DOHH2 (cell line): ENCODE measurements at regions not wholly inside any gene's neighbourhood (a gene's known extent, or its start where the extent isn't known, plus 50 kb on each side); places are given as distances from the start of the nearest gene placed in this dataset.

Experiments used
- H3F3A ChIP-seq: fragments of 200-600 bp; sonication (generic), shearing (Covaris generic); 2 replicates; pipeline ENCODE4 v1.6.0; 2016; ENCODE audit warnings: antibody characterized with exemption, mild to moderate bottlenecking; ENCODE audit not compliant: control insufficient read depth, insufficient read depth
- H3K27ac ChIP-seq: fragments of 200-600 bp; sonication (generic); 2 replicates; pipeline ENCODE4 v1.5.1; 2014; ENCODE audit warnings: low read depth, mild to moderate bottlenecking, low read length, moderate library complexity
- H3K27me3 ChIP-seq: fragments of 200-600 bp; sonication (generic); 2 replicates; pipeline ENCODE4 v1.6.1; 2014; ENCODE audit warnings: mild to moderate bottlenecking, low read length, mixed read lengths; ENCODE audit not compliant: control insufficient read depth
- H3K36me3 ChIP-seq: fragments of 200-600 bp; sonication (generic); 2 replicates; pipeline ENCODE4 v1.6.1; 2014; ENCODE audit warnings: mild to moderate bottlenecking, low read length, moderate library complexity, mixed read lengths; ENCODE audit not compliant: control insufficient read depth
- H3K4me1 ChIP-seq: fragments of 200-600 bp; sonication (generic); 2 replicates; pipeline ENCODE4 v1.6.1; 2014; ENCODE audit warnings: mild to moderate bottlenecking, low read length, mixed read lengths; ENCODE audit not compliant: control insufficient read depth
- H3K4me2 ChIP-seq: fragments of 200-600 bp; sonication (generic); 2 replicates; pipeline ENCODE4 v1.6.0; 2014; ENCODE audit warnings: mild to moderate bottlenecking, low read length, moderate library complexity
- H3K4me3 ChIP-seq: fragments of 200-600 bp; sonication (generic); 2 replicates; pipeline ENCODE4 v1.5.1; 2014; ENCODE audit warnings: mild to moderate bottlenecking, low read length, mixed read lengths
- H3K79me2 ChIP-seq: fragments of 200-600 bp; sonication (generic); 2 replicates; pipeline ENCODE4 v1.6.1; 2014; ENCODE audit warnings: mild to moderate bottlenecking, low read length, mixed read lengths; ENCODE audit not compliant: control insufficient read depth
- H3K9me2 ChIP-seq: fragments of 200-600 bp; sonication (generic); replicated peaks from 2 replicates; pipeline ENCODE4 v1.6.1; 2014; ENCODE audit warnings: mild to moderate bottlenecking, low read length, mixed read lengths; ENCODE audit not compliant: control insufficient read depth
- H3K9me3 ChIP-seq: fragments of 200-600 bp; sonication (generic); 2 replicates; pipeline ENCODE4 v1.6.1; 2014; ENCODE audit warnings: antibody characterized with exemption, low read length, mixed read lengths; ENCODE audit not compliant: control insufficient read depth, insufficient read depth
- H4K20me1 ChIP-seq: fragments of 200-600 bp; sonication (generic); 2 replicates; pipeline ENCODE4 v1.6.0; 2014; ENCODE audit warnings: low read depth, mild to moderate bottlenecking, antibody characterized with exemption, low read length, moderate library complexity; ENCODE audit not compliant: control insufficient read depth, insufficient read depth
- CTCF ChIP-seq: fragments of 200-600 bp; sonication (generic); IDR thresholded peaks from one replicate; pipeline ENCODE4 v1.5.1; 2014; ENCODE audit warnings: antibody characterized with exemption, mild to moderate bottlenecking, low read depth, low read length; ENCODE audit not compliant: poor library complexity, severe bottlenecking
- EZH2phosphoT487 ChIP-seq: fragments of 200-600 bp; sonication (generic); IDR thresholded peaks from 2 replicates; pipeline ENCODE4 v1.6.1; 2017; ENCODE audit warnings: borderline replicate concordance, mild to moderate bottlenecking, antibody characterized with exemption, low read length, moderate library complexity, mixed read lengths

- Histone ChIP-seq H3K27ac (no peak overlapping the region), H3K27me3 (no peaks in the 10 kb centered on the region), H3K4me1 (no peaks in the 10 kb centered on the region), H3K36me3 (no peaks in the 10 kb centered on the region), H4K20me1 (no peaks in the 10 kb centered on the region), H3K9me2 (no peaks in the 10 kb centered on the region), H3K79me2 (no peaks in the 10 kb centered on the region), H3K9me3 (no peaks in the 10 kb centered on the region), H3K4me3 (no peak overlapping the region), H3K4me2 (no peak overlapping the region), H3F3A (no peaks in the 10 kb centered on the region)
- TF ChIP-seq CTCF (no peak), EZH2phosphoT487 (no peak)
Measured at GRCh38 chr13:94906605-94907004, 194.3 kb upstream of the SOX21 start.

- H3K4me3 ChIP-seq, result no peak overlapping the region
- H3K27ac ChIP-seq, result no peak overlapping the region
- H3K79me2 ChIP-seq, result no peaks in the 10 kb centered on the region
- no peaks in the 10 kb centered on the region for H3K9me2 ChIP-seq
- no peaks in the 10 kb centered on the region for H3K9me3 ChIP-seq
- no peaks in the 10 kb centered on the region for H3F3A ChIP-seq
- H4K20me1 ChIP-seq, result no peaks in the 10 kb centered on the region
- H3K36me3 ChIP-seq, result no peaks in the 10 kb centered on the region
- TF ChIP-seq CTCF (no peak), EZH2phosphoT487 (no peak)
- no peak overlapping the region for H3K4me2 ChIP-seq
- no peaks in the 10 kb centered on the region for H3K27me3 ChIP-seq
- no peaks in the 10 kb centered on the region for H3K4me1 ChIP-seq
Measured at GRCh38 chr13:94902722-94903407, 190.5 kb upstream of the SOX21 start.

- no peaks in the 10 kb centered on the region for H3F3A ChIP-seq
- no peaks in the 10 kb centered on the region for H3K79me2 ChIP-seq
- no peaks in the 10 kb centered on the region for H4K20me1 ChIP-seq
- H3K36me3 ChIP-seq, result no peaks in the 10 kb centered on the region
- no peaks in the 10 kb centered on the region for H3K4me1 ChIP-seq
- no peak overlapping the region for H3K4me3 ChIP-seq
- no peak overlapping the region for H3K27ac ChIP-seq
- TF ChIP-seq CTCF (no peak), EZH2phosphoT487 (no peak)
- H3K27me3 ChIP-seq, result no peaks in the 10 kb centered on the region
- H3K9me2 ChIP-seq, result no peaks in the 10 kb centered on the region
- H3K9me3 ChIP-seq, result no peaks in the 10 kb centered on the region
- no peak overlapping the region for H3K4me2 ChIP-seq
Measured at GRCh38 chr13:94901070-94901469, 188.7 kb upstream of the SOX21 start.
